SK-N-SH (cell line): ENCODE measurements at regions not wholly inside any gene's neighbourhood (a gene's known extent, or its start where the extent isn't known, plus 50 kb on each side); places are given as distances from the start of the nearest gene placed in this dataset.

Source experiments
- CTCF ChIA-PET: fragments of 300-600, 350-600 bp; formaldehyde crosslinking; extraction: SDS; loops from one replicate; lab custom pipeline; 2021; lab: Yijun Ruan, JAX
- POLR2A ChIA-PET: fragments of 350-600 bp; sonication (Branson Sonifier 250); formaldehyde crosslinking; extraction: SDS; loops from one replicate; lab custom pipeline; 2020; ENCODE audit warnings: antibody characterized with exemption, inconsistent platforms; lab: Yijun Ruan, JAX
- DNase-seq: peaks from one replicate; pipeline ENCODE4 v3.0.0; 2012
- H2AFZ ChIP-seq: fragments of 200-600 bp; sonication (generic); 2 replicates; pipeline ENCODE4 v1.8.1; 2016; ENCODE audit warnings: antibody characterized with exemption, mild to moderate bottlenecking, low read depth
- H3F3A ChIP-seq: fragments of 200-600 bp; sonication (generic); replicated peaks from 2 replicates; pipeline ENCODE3; 2016; ENCODE audit warnings: antibody characterized with exemption, mild to moderate bottlenecking; ENCODE audit not compliant: insufficient read depth
- H3K27ac ChIP-seq, 2 experiments: fragments of 200-500 bp in 1 of 2; fragments of 200-600 bp in 1 of 2; sonication (Bioruptor generic) in 1 of 2; sonication (generic), shearing (Covaris generic) in 1 of 2; 2 replicates each; pipeline versions ENCODE4 v1.5.1 to v1.6.1; 2014 to 2016; ENCODE audit warnings: low read depth in 2 of 2, inconsistent platforms in 1 of 2, low read length in 1 of 2, mild to moderate bottlenecking in 1 of 2, mixed read lengths in 1 of 2
- H3K27me3 ChIP-seq: fragments of 200-600 bp; sonication (generic), shearing (Covaris generic); 2 replicates; pipeline ENCODE4 v1.6.1; 2016; ENCODE audit warnings: mixed run types; ENCODE audit not compliant: insufficient read depth
- H3K36me3 ChIP-seq, 2 experiments: fragments of 200-500 bp in 1 of 2; fragments of 200-600 bp in 1 of 2; sonication (Bioruptor generic) in 1 of 2; sonication (generic) in 1 of 2; replicated peaks in 1 of 2; 2 replicates each; pipeline versions ENCODE3 to v1.5.1; 2014 to 2016; ENCODE audit warnings: low read length in 1 of 2, mild to moderate bottlenecking in 1 of 2; ENCODE audit not compliant: insufficient read depth in 2 of 2, control insufficient read depth in 1 of 2
- H3K4me1 ChIP-seq, 2 experiments: fragments of 200-500 bp in 1 of 2; fragments of 200-600 bp in 1 of 2; sonication (Bioruptor generic) in 1 of 2; sonication (generic), shearing (Covaris generic) in 1 of 2; 2 replicates each; pipeline versions ENCODE4 v1.5.1 to v1.6.1; 2014 to 2016; ENCODE audit warnings: low read depth in 1 of 2, low read length in 1 of 2, mixed run types in 1 of 2; ENCODE audit not compliant: insufficient read depth in 2 of 2, control insufficient read depth in 1 of 2
- H3K4me2 ChIP-seq: fragments of 200-600 bp; sonication (generic), shearing (Covaris generic); 2 replicates; pipeline ENCODE4 v1.6.1; 2017; ENCODE audit warnings: mixed run types
- H3K4me3 ChIP-seq, 2 experiments: fragments of 200-500 bp in 1 of 2; fragments of 200-600 bp in 1 of 2; sonication (Bioruptor generic) in 1 of 2; sonication (generic), shearing (Covaris generic) in 1 of 2; 2 replicates each; pipeline versions ENCODE4 v1.5.1 to v1.8.1; 2014 to 2016; ENCODE audit warnings: low read depth in 2 of 2, inconsistent platforms in 1 of 2, low read length in 1 of 2, mild to moderate bottlenecking in 1 of 2, mixed read lengths in 1 of 2, moderate library complexity in 1 of 2
- H3K79me2 ChIP-seq: fragments of 200-600 bp; sonication (generic); 2 replicates; pipeline ENCODE4 v1.8.1; 2017; ENCODE audit warnings: mild to moderate bottlenecking; ENCODE audit not compliant: insufficient read depth
- H3K9ac ChIP-seq: fragments of 200-600 bp; sonication (generic); 2 replicates; pipeline ENCODE4 v1.6.1; 2017; ENCODE audit warnings: mixed run types
- H3K9me2 ChIP-seq: fragments of 200-600 bp; sonication (generic); 2 replicates; pipeline ENCODE4 v1.6.1; 2017; ENCODE audit warnings: mixed run types
- H3K9me3 ChIP-seq: fragments of 200-600 bp; sonication (generic); 2 replicates; pipeline ENCODE4 v1.6.1; 2017; ENCODE audit warnings: mixed run types, mild to moderate bottlenecking, moderate library complexity
- H4K20me1 ChIP-seq: fragments of 200-600 bp; sonication (generic); 2 replicates; pipeline ENCODE4 v1.6.1; 2017; ENCODE audit warnings: mild to moderate bottlenecking, mixed run types; ENCODE audit not compliant: insufficient read depth
- ELF1 ChIP-seq: IDR thresholded peaks from 2 replicates; pipeline ENCODE4 v1.4.0; 2012
- EZH2phosphoT487 ChIP-seq: fragments of 200-600 bp; sonication (generic); IDR thresholded peaks from 2 replicates; pipeline ENCODE4 v1.6.1; 2017; ENCODE audit warnings: low read depth, mixed run types, mild to moderate bottlenecking, antibody characterized with exemption, moderate library complexity, borderline replicate concordance
- FOSL2 ChIP-seq: IDR thresholded peaks from 2 replicates; pipeline ENCODE4 v1.4.0; 2012; ENCODE audit warnings: low read depth, mild to moderate bottlenecking, moderate library complexity, borderline replicate concordance
- GABPA ChIP-seq: IDR thresholded peaks from 2 replicates; pipeline ENCODE4 v1.4.0; 2012; ENCODE audit warnings: low read depth, mild to moderate bottlenecking
- IRF3 ChIP-seq: fragments of 150-350 bp; IDR thresholded peaks from 2 replicates; pipeline ENCODE4 v1.6.1; 2016; ENCODE audit warnings: mild to moderate bottlenecking, low read depth, low read length
- JUND ChIP-seq: IDR thresholded peaks from 2 replicates; pipeline ENCODE4 v1.4.0; 2012
- MEF2A ChIP-seq: IDR thresholded peaks from 2 replicates; pipeline ENCODE4 v1.4.0; 2012; ENCODE audit warnings: low read depth, borderline replicate concordance
- RAD21 ChIP-seq: IDR thresholded peaks from 2 replicates; pipeline ENCODE4 v1.6.1; 2012; ENCODE audit warnings: mild to moderate bottlenecking, low read length
- SMC3 ChIP-seq: IDR thresholded peaks from 2 replicates; pipeline ENCODE4 v1.6.1; 2012; ENCODE audit warnings: low read depth, low read length, improper control_type of control experiment
- TEAD4 ChIP-seq: IDR thresholded peaks from 2 replicates; pipeline ENCODE4 v1.4.0; 2012; ENCODE audit warnings: mild to moderate bottlenecking, borderline replicate concordance; ENCODE audit not compliant: insufficient read depth
- ZBTB33 ChIP-seq: IDR thresholded peaks from 2 replicates; pipeline ENCODE4 v1.4.0; 2012; ENCODE audit warnings: low read depth, borderline replicate concordance
- WGBS: methylation state at CpG from one replicate; pipeline ENCODE4 v1.1.6; 2017; ENCODE audit warnings: low lambda C conversion rate; 5-methylcytosine and 5-hydroxymethylcytosine counted together

GRCh38 chr21:23579573-23579972 lies 2027.7 kb downstream of the MRPL39 start:
- Histone ChIP-seq H3K9ac (no peak overlapping the region), H3K4me1 (no peaks in the 10 kb centered on the region), H2AFZ (no peak overlapping the region), H4K20me1 (no peaks in the 10 kb centered on the region), H3K4me2 (no peak overlapping the region), H3F3A (no peaks in the 10 kb centered on the region), H3K36me3 (no peaks in the 10 kb centered on the region), H3K4me3 (no peak overlapping the region), H3K27me3 (no peaks in the 10 kb centered on the region), H3K79me2 (no peaks in the 10 kb centered on the region), H3K9me2 (no peaks in the 10 kb centered on the region), H3K27ac (no peak overlapping the region), H3K9me3 (no peaks in the 10 kb centered on the region)
- ChIA-PET CTCF (no interaction called here), POLR2A (no interaction called here)
- DNase-seq: no peak
- TF ChIP-seq JUND (no peak), FOSL2 (no peak), RAD21 (no peak), IRF3 (no peak), ELF1 (no peak), GABPA (no peak), EZH2phosphoT487 (no peak), MEF2A (no peak), SMC3 (no peak), ZBTB33 (no peak)

GRCh38 chr21:23578027-23578426 lies 2029.3 kb downstream of the MRPL39 start:
- H3K9ac ChIP-seq: no peak overlapping the region
- no peak overlapping the region for H2AFZ ChIP-seq
- no peaks in the 10 kb centered on the region for H3K9me2 ChIP-seq
- no peak overlapping the region for H3K27ac ChIP-seq
- ChIA-PET POLR2A (no interaction called here), CTCF (interaction anchor here (0.6 kb wide), 1 partner anchor 466 kb away, joined by 3 read pairs; no protein-coding TSS in a partner anchor)
- TF ChIP-seq RAD21: peak; percentile 55
- TF ChIP-seq TEAD4: no peak
- H3F3A ChIP-seq: no peaks in the 10 kb centered on the region
- no peaks in the 10 kb centered on the region for H3K27me3 ChIP-seq
- WGBS: 13% methylated on average over 1 of the region's 1 CpG
- no peak for DNase-seq
- H3K36me3 ChIP-seq: no peaks in the 10 kb centered on the region
- H3K79me2 ChIP-seq: no peaks in the 10 kb centered on the region
- no peak overlapping the region for H3K4me3 ChIP-seq
- H3K9me3 ChIP-seq: no peaks in the 10 kb centered on the region
- H3K4me2 ChIP-seq: no peak overlapping the region
- no peaks in the 10 kb centered on the region for H3K4me1 ChIP-seq
- no peaks in the 10 kb centered on the region for H4K20me1 ChIP-seq
